Hepatocyte (in vitro differentiated cells): ENCODE measurements at regions not wholly inside any gene's neighbourhood (a gene's known extent, or its start where the extent isn't known, plus 50 kb on each side); places are given as distances from the start of the nearest gene placed in this dataset.

Experiments
- EZH2 ChIP-seq: fragments of 200-600 bp; sonication (generic); IDR thresholded peaks from 2 replicates; pipeline ENCODE4 v1.6.1; 2016; ENCODE audit warnings: antibody characterized with exemption, mild to moderate bottlenecking, borderline replicate concordance
- EZH2phosphoT487 ChIP-seq: fragments of 200-600 bp; sonication (generic); IDR thresholded peaks from one replicate; pipeline ENCODE4 v1.6.1; 2018; ENCODE audit warnings: antibody characterized with exemption, mild to moderate bottlenecking, low read depth, moderate library complexity; ENCODE audit not compliant: unreplicated experiment, severe bottlenecking
- TF ChIP-seq, protein P1 (sequence below): fragments of 200-600 bp; sonication (generic); IDR thresholded peaks from 2 replicates; pipeline ENCODE4 v1.5.1; 2016; ENCODE audit warnings: antibody characterized with exemption, mild to moderate bottlenecking; ENCODE audit not compliant: poor library complexity

DNA sequence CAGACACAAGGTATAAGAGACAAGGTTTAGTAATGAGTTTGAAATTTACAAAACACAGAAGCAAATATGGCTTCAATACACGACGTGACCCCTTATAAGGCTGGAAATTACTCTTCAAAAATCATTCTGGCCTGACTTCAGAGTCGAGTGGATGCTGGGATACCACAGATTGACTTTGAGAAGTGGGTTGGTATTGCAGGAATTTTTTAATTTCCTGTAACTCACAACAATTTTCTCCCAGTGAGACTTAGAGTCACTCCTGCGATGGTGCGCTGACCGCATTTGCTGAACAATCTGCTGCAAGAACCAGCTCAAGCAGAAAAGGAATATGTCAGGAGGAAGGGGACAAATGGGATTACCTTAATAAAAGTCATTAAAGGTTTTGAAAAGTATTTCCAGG, 132.1 kb downstream of the EMX2 start:
- TF ChIP-seq, protein P1, sequence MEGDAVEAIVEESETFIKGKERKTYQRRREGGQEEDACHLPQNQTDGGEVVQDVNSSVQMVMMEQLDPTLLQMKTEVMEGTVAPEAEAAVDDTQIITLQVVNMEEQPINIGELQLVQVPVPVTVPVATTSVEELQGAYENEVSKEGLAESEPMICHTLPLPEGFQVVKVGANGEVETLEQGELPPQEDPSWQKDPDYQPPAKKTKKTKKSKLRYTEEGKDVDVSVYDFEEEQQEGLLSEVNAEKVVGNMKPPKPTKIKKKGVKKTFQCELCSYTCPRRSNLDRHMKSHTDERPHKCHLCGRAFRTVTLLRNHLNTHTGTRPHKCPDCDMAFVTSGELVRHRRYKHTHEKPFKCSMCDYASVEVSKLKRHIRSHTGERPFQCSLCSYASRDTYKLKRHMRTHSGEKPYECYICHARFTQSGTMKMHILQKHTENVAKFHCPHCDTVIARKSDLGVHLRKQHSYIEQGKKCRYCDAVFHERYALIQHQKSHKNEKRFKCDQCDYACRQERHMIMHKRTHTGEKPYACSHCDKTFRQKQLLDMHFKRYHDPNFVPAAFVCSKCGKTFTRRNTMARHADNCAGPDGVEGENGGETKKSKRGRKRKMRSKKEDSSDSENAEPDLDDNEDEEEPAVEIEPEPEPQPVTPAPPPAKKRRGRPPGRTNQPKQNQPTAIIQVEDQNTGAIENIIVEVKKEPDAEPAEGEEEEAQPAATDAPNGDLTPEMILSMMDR: no peak
- no peak for TF ChIP-seq EZH2phosphoT487
- TF ChIP-seq EZH2: no peak
